Activated CD4-positive, alpha-beta T cell treated with anti-CD3 and anti-CD28 coated beads for 48 hours (primary cell): ENCODE measurements at regions not wholly inside any gene's neighbourhood (a gene's known extent, or its start where the extent isn't known, plus 50 kb on each side); places are given as distances from the start of the nearest gene placed in this dataset.
"Not testable (repeated sequence)": the region's sequence is repeated elsewhere in the genome, so short reads cannot be mapped to it uniquely, and the experiment has no call there.

Experiments used
- DNase-seq: peaks from one replicate; pipeline ENCODE4 v3.0.0-alpha.2; 2020

GRCh38 chr15:95684693-95685115, 645.8 kb upstream of the NR2F2 start:
- no peak for DNase-seq

- DNase-seq: no peak
Measured at GRCh38 chr15:95687061-95687460, 643.4 kb upstream of the NR2F2 start.

- DNase-seq: no peak
Measured at GRCh38 chr15:95687686-95688085, 642.8 kb upstream of the NR2F2 start.

- no peak for DNase-seq
Measured at GRCh38 chr15:95690631-95691340, 639.7 kb upstream of the NR2F2 start.

GRCh38 chr15:95693917-95694316, 636.6 kb upstream of the NR2F2 start:
- no peak for DNase-seq

GRCh38 chr15:95698230-95698629, 632.3 kb upstream of the NR2F2 start:
- no peak for DNase-seq

GRCh38 chr15:95698951-95699350, 631.5 kb upstream of the NR2F2 start:
- no peak for DNase-seq

- no peak for DNase-seq
Measured at GRCh38 chr15:95699578-95699977, 630.9 kb upstream of the NR2F2 start.

- not testable (repeated sequence) for DNase-seq
Measured at GRCh38 chr15:95700692-95701091, 629.8 kb upstream of the NR2F2 start.

GRCh38 chr15:95701410-95701809, 629.1 kb upstream of the NR2F2 start:
- DNase-seq: no peak

GRCh38 chr15:95709959-95710695, 620.4 kb upstream of the NR2F2 start:
- DNase-seq: no peak

GRCh38 chr15:95712785-95713184, 617.7 kb upstream of the NR2F2 start:
- no peak for DNase-seq

GRCh38 chr15:95713324-95713723, 617.2 kb upstream of the NR2F2 start:
- DNase-seq: no peak

GRCh38 chr15:95715116-95715903, 615.2 kb upstream of the NR2F2 start:
- DNase-seq: no peak

- no peak for DNase-seq
Measured at GRCh38 chr15:95715906-95716656, 614.4 kb upstream of the NR2F2 start.

GRCh38 chr15:95716708-95717107, 613.8 kb upstream of the NR2F2 start:
- no peak for DNase-seq

GRCh38 chr15:95718441-95718840, 612.1 kb upstream of the NR2F2 start:
- DNase-seq: no peak

- DNase-seq: no peak
Measured at GRCh38 chr15:95724908-95725633, 605.4 kb upstream of the NR2F2 start.

GRCh38 chr15:95726891-95727290, 603.6 kb upstream of the NR2F2 start:
- no peak for DNase-seq

- DNase-seq: no peak
Measured at GRCh38 chr15:95733931-95734330, 596.6 kb upstream of the NR2F2 start.

- no peak for DNase-seq
Measured at GRCh38 chr15:95734422-95735316, 595.8 kb upstream of the NR2F2 start.
